HG03342 (cell line): ENCODE measurements at regions not wholly inside any gene's neighbourhood (a gene's known extent, or its start where the extent isn't known, plus 50 kb on each side); places are given as distances from the start of the nearest gene placed in this dataset.
"Not testable (repeated sequence)": the region's sequence is repeated elsewhere in the genome, so short reads cannot be mapped to it uniquely, and the experiment has no call there.

Source experiments
- ATAC-seq: cut with Tn5 transposase; IDR thresholded peaks from one replicate; pipeline ENCODE4 v1.9.1; 2021; ENCODE audit warnings: mild to moderate bottlenecking, moderate library complexity; ENCODE audit not compliant: unreplicated experiment

GRCh38 chr14:22177870-22178269, 411.2 kb downstream of the DAD1 start:
- ATAC-seq: peak; percentile 47

GRCh38 chr14:22176957-22177356, 412.1 kb downstream of the DAD1 start:
- ATAC-seq: no peak

DNA sequence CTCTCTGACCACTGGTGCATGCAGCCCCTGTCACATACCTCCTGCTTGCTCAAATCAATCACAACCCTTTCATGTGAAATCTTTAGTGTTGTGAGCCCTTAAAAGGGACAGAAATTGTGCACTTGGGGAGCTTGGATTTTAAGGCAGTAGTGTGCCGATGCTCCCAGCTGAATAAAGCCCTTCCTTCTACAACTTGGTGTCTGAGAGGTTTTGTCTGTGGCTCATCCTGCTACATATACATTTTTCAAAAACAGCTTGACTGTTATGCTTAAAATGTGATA, 413.8 kb downstream of the DAD1 start:
- ATAC-seq: not testable (repeated sequence)

- no peak for ATAC-seq
Observed at GRCh38 chr14:22174412-22175277, 414.4 kb downstream of the DAD1 start.

DNA sequence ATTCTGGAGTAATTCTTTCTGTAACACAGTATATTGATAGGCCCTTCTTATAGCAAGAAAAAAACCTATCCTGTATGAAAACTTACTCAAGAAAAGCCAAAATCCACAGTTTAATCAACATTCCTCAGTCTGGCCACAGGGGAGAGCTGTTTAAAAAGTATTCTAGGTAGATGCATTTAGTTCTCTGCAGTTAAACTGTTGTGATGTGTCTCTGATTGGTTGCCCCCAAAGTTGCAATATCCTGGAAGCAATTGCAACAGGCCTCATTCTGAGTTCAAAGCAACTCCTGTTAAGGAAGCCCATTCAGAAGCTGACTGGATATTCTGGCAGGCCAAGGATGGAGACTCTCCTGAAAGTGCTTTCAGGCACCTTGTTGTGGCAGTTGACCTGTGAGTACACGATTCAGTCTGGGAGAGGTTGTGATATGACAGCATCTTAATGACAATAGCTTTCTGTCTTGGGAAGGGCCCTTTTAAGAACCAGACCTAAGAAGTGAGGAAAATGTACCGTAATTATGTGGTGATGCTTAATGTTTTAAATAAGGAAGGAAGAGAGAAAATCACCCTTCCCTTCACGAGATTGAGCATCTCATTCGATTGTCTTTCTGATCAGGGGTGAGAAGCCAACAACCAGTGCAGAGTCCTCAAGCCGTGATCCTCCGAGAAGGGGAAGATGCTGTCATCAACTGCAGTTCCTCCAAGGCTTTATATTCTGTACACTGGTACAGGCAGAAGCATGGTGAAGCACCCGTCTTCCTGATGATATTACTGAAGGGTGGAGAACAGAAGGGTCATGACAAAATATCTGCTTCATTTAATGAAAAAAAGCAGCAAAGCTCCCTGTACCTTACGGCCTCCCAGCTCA, 420.7 kb downstream of the DAD1 start:
- no peak for ATAC-seq

DNA sequence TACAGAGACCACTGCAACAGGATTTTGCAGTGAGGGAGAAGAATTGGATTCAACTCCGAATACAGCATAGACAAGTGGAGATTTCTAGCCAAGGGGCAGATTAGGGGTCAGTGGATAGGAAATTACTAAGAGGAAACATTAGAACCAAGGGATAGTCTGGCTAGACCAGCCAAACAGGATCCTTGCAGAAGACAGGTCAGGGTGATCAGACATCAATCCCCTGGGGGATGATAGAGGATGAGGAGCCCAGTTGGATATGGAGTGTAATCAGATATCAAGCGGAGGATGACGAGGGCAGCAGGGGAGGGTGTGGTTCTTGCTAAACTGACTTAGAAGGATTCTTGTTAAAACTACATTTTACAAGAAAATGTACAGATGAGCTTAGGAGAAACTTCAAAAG, 424.4 kb downstream of the DAD1 start:
- no peak for ATAC-seq

GRCh38 chr14:22163051-22163450, 426.0 kb downstream of the DAD1 start:
- no peak for ATAC-seq

GRCh38 chr14:22159957-22160356, 429.1 kb downstream of the DAD1 start:
- ATAC-seq: no peak

DNA sequence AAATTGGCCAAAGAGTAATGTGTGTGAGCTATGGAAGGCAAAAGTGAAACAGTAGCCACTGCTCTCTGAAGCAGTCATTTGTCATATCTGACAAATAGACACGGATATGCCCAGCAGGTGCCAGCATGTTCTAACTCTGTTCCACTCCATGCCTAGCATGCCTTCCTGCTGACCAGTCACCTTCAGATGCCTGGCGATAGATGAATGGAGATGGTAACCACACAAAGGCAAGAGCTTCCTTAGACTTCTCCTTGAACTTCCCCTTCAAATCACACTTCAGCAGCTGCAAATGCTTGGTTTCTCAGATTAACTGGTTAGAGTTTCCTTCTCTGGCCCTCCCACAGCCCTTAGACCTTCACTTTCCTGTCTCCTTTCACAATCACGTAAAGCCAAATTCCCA, 429.9 kb downstream of the DAD1 start:
- ATAC-seq: no peak

DNA sequence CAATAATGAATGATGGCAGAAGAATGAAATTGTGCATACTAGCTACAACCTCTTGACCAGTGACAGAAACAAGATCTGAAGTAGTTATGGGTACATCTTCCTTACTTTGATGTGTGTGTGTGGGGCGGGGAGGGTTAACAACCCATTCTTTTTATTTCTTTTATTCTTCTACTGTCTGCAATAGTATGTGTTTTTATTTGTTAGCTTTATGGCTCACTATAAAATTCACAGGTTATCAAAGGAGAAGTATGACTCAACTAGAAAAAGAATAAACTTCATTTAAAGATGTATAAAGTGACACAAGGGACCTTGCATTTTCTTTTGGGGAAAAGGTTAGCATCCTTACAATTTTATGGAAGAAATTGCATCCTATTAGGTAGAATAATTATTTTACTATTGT, 430.5 kb downstream of the DAD1 start:
- ATAC-seq: no peak

GRCh38 chr14:22155571-22155970, 433.5 kb downstream of the DAD1 start:
- no peak for ATAC-seq

GRCh38 chr14:22152903-22153302, 436.1 kb downstream of the DAD1 start:
- ATAC-seq: no peak

DNA sequence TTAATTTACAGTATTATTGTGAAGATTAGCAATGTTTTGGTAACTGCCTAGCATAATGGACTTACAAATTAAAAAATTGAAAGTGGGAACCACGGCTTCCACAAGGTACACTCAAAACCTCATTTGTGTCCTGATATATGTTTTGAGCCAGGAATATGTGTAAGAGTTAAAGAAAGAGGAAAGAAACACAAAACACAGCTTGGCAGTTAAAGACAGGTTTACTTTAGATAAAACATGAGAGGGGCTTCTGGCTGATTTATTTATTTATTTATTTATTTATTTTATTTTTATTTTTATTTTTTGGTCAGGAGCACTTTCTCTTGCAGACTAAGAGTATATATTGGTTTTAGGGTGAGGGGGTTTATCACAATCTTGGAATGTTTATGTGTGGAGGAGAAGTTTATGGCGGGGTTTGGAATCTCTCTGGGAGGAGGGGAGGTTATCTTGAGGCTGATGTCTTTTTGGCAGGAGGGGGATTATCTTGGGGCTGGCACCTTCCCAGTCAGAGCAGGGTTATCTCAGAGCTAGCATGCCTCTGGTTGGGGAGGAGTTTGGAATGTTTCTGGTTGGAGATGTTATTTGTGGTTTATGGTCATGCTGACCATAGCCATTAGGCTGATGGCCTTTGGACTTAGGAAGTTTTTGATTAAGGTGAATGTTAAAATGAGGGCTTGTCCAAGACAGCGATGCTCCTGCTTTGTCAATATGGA, 436.7 kb downstream of the DAD1 start:
- ATAC-seq: no peak

DNA sequence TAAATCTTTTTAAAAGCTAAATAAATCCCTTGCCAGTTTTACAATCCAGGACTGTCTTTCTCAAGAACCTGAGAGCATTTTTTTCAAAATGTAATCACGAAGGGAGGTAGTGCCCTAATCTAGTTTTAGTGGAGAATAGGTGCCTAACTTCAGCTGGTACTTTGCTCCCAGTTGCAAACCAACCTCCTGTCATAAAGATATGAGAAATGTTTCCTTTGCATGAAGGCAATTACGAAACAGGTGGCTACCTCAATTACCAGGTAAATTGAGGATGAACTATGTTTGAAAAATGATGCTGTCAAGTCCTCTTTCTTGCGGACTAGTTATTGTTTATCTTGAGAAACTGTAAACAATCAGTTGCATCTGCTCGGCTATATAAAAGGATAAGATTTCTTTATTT, 437.9 kb downstream of the DAD1 start:
- no peak for ATAC-seq

DNA sequence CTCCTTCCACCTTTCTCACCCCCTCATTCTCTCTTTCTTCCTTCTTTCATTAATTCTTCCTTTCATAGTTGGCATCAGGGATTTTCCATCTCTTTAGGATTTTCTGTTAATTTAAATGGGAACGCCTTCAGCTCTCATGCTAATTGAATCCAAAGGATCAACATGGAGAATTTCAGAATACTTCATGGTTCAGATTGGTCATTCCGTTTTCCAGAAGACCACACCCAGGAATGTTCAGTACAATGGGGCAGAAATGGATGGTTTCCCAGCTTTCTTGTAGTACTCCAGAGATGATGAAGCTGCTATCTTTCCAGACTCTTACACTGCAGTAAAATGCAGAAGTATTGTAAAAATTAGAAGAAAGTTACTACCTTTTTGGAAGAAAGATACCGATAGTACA, 440.0 kb downstream of the DAD1 start:
- no peak for ATAC-seq

- ATAC-seq: no peak
Observed at GRCh38 chr14:22147716-22148115, 441.3 kb downstream of the DAD1 start.

- ATAC-seq: no peak
Observed at GRCh38 chr14:22143363-22143762, 445.7 kb downstream of the DAD1 start.

DNA sequence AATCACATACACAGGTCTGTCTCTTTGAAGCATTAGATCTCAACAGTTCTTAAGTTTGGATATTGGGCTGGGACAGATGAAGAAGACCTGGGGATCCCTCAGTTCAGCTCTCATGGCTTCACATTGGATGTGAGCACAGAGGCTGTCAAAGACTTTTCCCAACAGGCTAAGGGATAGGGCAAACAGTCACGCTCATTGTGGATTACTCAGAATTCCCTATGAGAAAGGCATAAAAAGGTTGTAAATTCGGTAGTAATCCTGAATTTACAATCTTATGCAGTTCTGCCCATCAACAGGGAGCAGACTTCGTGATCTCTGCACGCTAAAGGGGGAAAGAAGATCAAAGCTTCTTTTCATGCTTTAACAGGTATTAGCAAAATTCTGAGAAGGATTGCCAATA, 448.4 kb downstream of the DAD1 start:
- ATAC-seq: no peak

GRCh38 chr14:22131749-22132476, 457.1 kb downstream of the DAD1 start:
- ATAC-seq: no peak

DNA sequence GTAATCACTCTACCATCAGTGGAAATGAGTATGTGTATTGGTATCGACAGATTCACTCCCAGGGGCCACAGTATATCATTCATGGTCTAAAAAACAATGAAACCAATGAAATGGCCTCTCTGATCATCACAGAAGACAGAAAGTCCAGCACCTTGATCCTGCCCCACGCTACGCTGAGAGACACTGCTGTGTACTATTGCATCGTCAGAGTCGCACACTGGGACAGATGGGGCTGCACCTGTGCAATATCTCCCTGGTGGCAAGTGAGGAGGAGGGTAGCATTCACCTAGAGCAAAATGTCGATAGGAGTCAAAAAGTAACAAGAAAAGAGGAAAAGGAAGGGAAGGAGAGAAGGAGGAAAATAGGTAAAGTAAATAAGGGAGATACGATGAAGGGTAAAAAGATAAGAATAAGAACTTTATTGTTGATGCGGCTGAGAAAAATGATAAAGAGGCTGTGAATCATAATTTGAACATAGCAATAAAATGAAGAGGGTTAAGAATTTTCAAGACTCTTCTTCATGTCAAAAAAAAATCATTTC, 450.5 kb upstream of the OR4E1 start:
- no peak for ATAC-seq
